ENCODE measurements at regions not wholly inside any gene's neighbourhood (a gene's known extent, or its start where the extent isn't known, plus 50 kb on each side); places are given as distances from the start of the nearest gene placed in this dataset.
"Not testable (repeated sequence)": the region's sequence is repeated elsewhere in the genome, so short reads cannot be mapped to it uniquely, and the experiment has no call there.

DNA sequence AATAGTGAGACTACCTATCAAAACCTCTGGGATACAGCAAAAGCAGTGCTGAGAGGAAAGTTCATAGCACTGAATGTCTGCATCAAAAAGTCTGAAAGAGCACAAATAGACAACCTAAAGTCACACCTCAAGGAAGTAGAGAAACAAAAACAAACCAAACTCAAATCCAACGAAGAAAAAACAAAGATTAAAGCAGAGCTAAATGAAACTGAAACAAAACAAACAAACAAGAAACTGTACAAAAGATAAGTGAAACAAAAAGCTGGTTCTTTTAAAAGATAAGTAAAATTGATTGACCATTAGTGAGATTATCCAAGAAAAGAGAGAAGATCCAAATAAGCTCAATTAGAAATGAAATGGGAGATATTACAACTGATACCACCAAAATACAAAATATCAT, 378.3 kb upstream of the NDST4 start:
- Histone ChIP-seq H3K4me1 (ENCODE audit: insufficient read depth) (no peaks in the 10 kb centered on the region), H3K4me3 (no peak overlapping the region), H3K79me2 (ENCODE audit: insufficient read depth) (no peaks in the 10 kb centered on the region), H3K27me3 (replicated peaks; ENCODE audit: insufficient read depth) (no peaks in the 10 kb centered on the region), H3K9ac (no peak overlapping the region), H3K27ac (no peak overlapping the region), H3K36me3 (ENCODE audit: low read depth) (no peaks in the 10 kb centered on the region), H4K20me1 (ENCODE audit: insufficient read depth) (no peaks in the 10 kb centered on the region), H3K4me2 (ENCODE audit: unreplicated experiment) (no peak overlapping the region), H2AFZ (no peak overlapping the region), H3K9me2 (ENCODE audit: insufficient read depth) (no peaks in the 10 kb centered on the region), H3K9me3 (ENCODE audit: low read depth) (no peaks in the 10 kb centered on the region), H3F3A (ENCODE audit: insufficient read depth) (no peaks in the 10 kb centered on the region)
- DNase-seq = no peak
- in situ Hi-C loops (cut with MboI) = no loop called here
- TF ChIP-seq EZH2phosphoT487 (IDR thresholded peaks at IDR 0.05; ENCODE audit: insufficient read depth, low read depth) (no peak), EZH2 (IDR thresholded peaks at IDR 0.05; ENCODE audit: insufficient read depth, poor library complexity, severe bottlenecking) (no peak)
- 13 to 17% methylated on average over 1 of the region's 1 CpG for WGBS, 2 experiments (ENCODE audit: low coverage in 1 of 2, low lambda C conversion rate in 2 of 2, missing lambda C conversion rate in 2 of 2)

- no peaks in the 10 kb centered on the region for H3K27me3 ChIP-seq (replicated peaks; ENCODE audit: insufficient read depth)
- 26 to 48% methylated on average over 2 of the region's 2 CpGs for WGBS, 2 experiments (ENCODE audit: low coverage in 1 of 2, low lambda C conversion rate in 2 of 2, missing lambda C conversion rate in 2 of 2)
- in situ Hi-C loops (cut with MboI) = no loop called here
- no peaks in the 10 kb centered on the region for H3K9me3 ChIP-seq (ENCODE audit: low read depth)
- TF ChIP-seq EZH2 (IDR thresholded peaks at IDR 0.05; ENCODE audit: insufficient read depth, poor library complexity, severe bottlenecking) (no peak), EZH2phosphoT487 (IDR thresholded peaks at IDR 0.05; ENCODE audit: insufficient read depth, low read depth) (no peak)
- no peaks in the 10 kb centered on the region for H3K4me1 ChIP-seq (ENCODE audit: insufficient read depth)
- H3K4me3 ChIP-seq = no peak overlapping the region
- H3K9me2 ChIP-seq (ENCODE audit: insufficient read depth) = no peaks in the 10 kb centered on the region
- no peak overlapping the region for H2AFZ ChIP-seq
- H3K79me2 ChIP-seq (ENCODE audit: insufficient read depth) = no peaks in the 10 kb centered on the region
- DNase-seq = no peak
- H3K4me2 ChIP-seq (ENCODE audit: unreplicated experiment) = no peak overlapping the region
- no peak overlapping the region for H3K27ac ChIP-seq
- no peaks in the 10 kb centered on the region for H3F3A ChIP-seq (ENCODE audit: insufficient read depth)
- no peak overlapping the region for H3K9ac ChIP-seq
- H4K20me1 ChIP-seq (ENCODE audit: insufficient read depth) = no peaks in the 10 kb centered on the region
- H3K36me3 ChIP-seq (ENCODE audit: low read depth) = no peaks in the 10 kb centered on the region
These were observed 375.9 kb upstream of the NDST4 start for GRCh38 chr4:115489279-115489678.

DNA sequence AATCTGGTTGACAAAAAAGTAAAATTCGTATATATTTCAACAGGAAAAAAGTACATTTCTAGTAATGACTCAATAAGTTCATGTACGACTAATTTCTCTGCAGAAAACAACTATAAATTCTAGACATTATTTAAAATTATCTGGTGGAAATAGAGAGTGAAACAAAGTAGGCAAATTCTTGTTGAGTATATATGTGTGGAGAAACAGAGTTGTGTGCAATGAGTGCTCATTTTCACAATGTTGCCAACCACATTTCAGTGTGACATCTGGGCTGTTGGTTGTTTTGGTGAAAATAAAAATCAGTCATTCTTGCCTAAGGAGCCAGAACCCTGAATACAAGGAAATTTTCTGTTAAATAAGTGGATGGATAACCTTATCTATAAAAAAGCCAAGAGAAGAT, 372.0 kb upstream of the NDST4 start:
- in situ Hi-C loops (cut with MboI) = no loop called here
- Histone ChIP-seq H3K4me3 (no peak overlapping the region), H3K4me2 (ENCODE audit: unreplicated experiment) (no peak overlapping the region), H2AFZ (no peak overlapping the region), H3K79me2 (ENCODE audit: insufficient read depth) (no peaks in the 10 kb centered on the region), H3K9ac (no peak overlapping the region), H4K20me1 (ENCODE audit: insufficient read depth) (no peaks in the 10 kb centered on the region), H3K9me2 (ENCODE audit: insufficient read depth) (no peaks in the 10 kb centered on the region), H3K27ac (no peak overlapping the region), H3K36me3 (ENCODE audit: low read depth) (no peaks in the 10 kb centered on the region), H3K27me3 (replicated peaks; ENCODE audit: insufficient read depth) (no peaks in the 10 kb centered on the region), H3K4me1 (ENCODE audit: insufficient read depth) (no peaks in the 10 kb centered on the region), H3F3A (ENCODE audit: insufficient read depth) (no peaks in the 10 kb centered on the region), H3K9me3 (ENCODE audit: low read depth) (no peaks in the 10 kb centered on the region)
- no peak for DNase-seq
- TF ChIP-seq EZH2phosphoT487 (IDR thresholded peaks at IDR 0.05; ENCODE audit: insufficient read depth, low read depth) = no peak
- TF ChIP-seq EZH2 (IDR thresholded peaks at IDR 0.05; ENCODE audit: insufficient read depth, poor library complexity, severe bottlenecking) = no peak
- 44 to 46% methylated on average over 2 of the region's 2 CpGs for WGBS, 2 experiments (ENCODE audit: low coverage in 1 of 2, low lambda C conversion rate in 2 of 2, missing lambda C conversion rate in 2 of 2)

- TF ChIP-seq EZH2phosphoT487 (IDR thresholded peaks at IDR 0.05; ENCODE audit: insufficient read depth, low read depth) (no peak), EZH2 (IDR thresholded peaks at IDR 0.05; ENCODE audit: insufficient read depth, poor library complexity, severe bottlenecking) (no peak)
- Histone ChIP-seq H3K9me2 (ENCODE audit: insufficient read depth) (no peaks in the 10 kb centered on the region), H3K79me2 (ENCODE audit: insufficient read depth) (no peaks in the 10 kb centered on the region), H2AFZ (no peak overlapping the region), H3K9ac (no peak overlapping the region), H4K20me1 (ENCODE audit: insufficient read depth) (no peaks in the 10 kb centered on the region), H3F3A (ENCODE audit: insufficient read depth) (no peaks in the 10 kb centered on the region), H3K36me3 (ENCODE audit: low read depth) (no peaks in the 10 kb centered on the region), H3K9me3 (ENCODE audit: low read depth) (no peaks in the 10 kb centered on the region), H3K4me3 (no peak overlapping the region), H3K27me3 (replicated peaks; ENCODE audit: insufficient read depth) (no peaks in the 10 kb centered on the region), H3K4me1 (ENCODE audit: insufficient read depth) (no peaks in the 10 kb centered on the region), H3K27ac (no peak overlapping the region), H3K4me2 (ENCODE audit: unreplicated experiment) (no peak overlapping the region)
- no peak for DNase-seq
- in situ Hi-C loops (cut with MboI) = no loop called here
- WGBS, 2 experiments (ENCODE audit: low coverage in 1 of 2, low lambda C conversion rate in 2 of 2, missing lambda C conversion rate in 2 of 2) = 48 to 57% methylated on average over 4 of the region's 4 CpGs
These were observed 371.1 kb upstream of the NDST4 start for GRCh38 chr4:115484479-115484878.

DNA sequence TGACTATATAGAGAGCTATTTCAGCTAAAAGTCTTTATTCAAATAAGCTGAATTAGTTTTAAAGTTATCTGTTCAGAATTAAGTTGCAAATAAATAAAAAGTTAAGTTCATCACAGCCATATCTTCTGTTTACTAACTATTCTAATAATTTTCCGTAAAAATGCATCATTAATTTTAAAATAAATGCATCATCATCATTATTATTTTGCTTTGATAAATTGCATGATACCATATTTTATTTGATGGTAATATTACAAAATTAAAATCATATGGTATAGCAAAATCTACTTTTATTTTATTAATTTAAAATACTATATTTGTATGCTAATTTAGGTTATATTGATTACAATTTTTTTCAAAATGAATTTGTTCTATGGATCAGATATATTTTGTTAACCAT, 357.3 kb upstream of the NDST4 start:
- H4K20me1 ChIP-seq (ENCODE audit: insufficient read depth) = no peaks in the 10 kb centered on the region
- in situ Hi-C loops (cut with MboI) = no loop called here
- H3K79me2 ChIP-seq (ENCODE audit: insufficient read depth) = no peaks in the 10 kb centered on the region
- H3K27ac ChIP-seq = no peak overlapping the region
- no peak overlapping the region for H2AFZ ChIP-seq
- no peaks in the 10 kb centered on the region for H3K27me3 ChIP-seq (replicated peaks; ENCODE audit: insufficient read depth)
- 27 to 30% methylated on average over 1 of the region's 1 CpG for WGBS, 2 experiments (ENCODE audit: low coverage in 1 of 2, low lambda C conversion rate in 2 of 2, missing lambda C conversion rate in 2 of 2)
- H3K9me2 ChIP-seq (ENCODE audit: insufficient read depth) = no peaks in the 10 kb centered on the region
- no peak overlapping the region for H3K4me3 ChIP-seq
- H3K4me2 ChIP-seq (ENCODE audit: unreplicated experiment) = no peak overlapping the region
- no peaks in the 10 kb centered on the region for H3K36me3 ChIP-seq (ENCODE audit: low read depth)
- no peaks in the 10 kb centered on the region for H3K9me3 ChIP-seq (ENCODE audit: low read depth)
- no peaks in the 10 kb centered on the region for H3F3A ChIP-seq (ENCODE audit: insufficient read depth)
- no peaks in the 10 kb centered on the region for H3K4me1 ChIP-seq (ENCODE audit: insufficient read depth)
- DNase-seq = no peak
- no peak overlapping the region for H3K9ac ChIP-seq
- no peak for TF ChIP-seq EZH2phosphoT487 (IDR thresholded peaks at IDR 0.05; ENCODE audit: insufficient read depth, low read depth)
- TF ChIP-seq EZH2 (IDR thresholded peaks at IDR 0.05; ENCODE audit: insufficient read depth, poor library complexity, severe bottlenecking) = no peak

DNA sequence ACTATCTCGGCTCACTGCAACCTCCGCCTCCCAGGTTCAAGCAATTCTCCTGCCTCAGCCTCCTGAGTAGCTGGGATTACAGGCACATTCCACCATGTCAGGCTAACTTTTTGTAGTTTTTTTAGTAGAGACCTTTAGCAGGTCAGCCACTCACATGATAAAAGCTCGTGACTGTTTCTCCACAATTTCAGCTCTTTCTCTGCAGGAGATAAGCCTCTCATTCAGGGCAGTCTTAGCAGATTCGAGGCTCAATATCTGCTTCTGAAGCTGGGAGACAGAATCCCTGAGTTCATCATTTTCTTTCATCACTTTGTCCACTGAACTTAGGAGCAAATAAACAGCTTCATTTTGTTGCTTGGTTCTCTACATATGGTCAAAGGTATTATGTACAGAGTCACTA, 345.9 kb upstream of the NDST4 start:
- H3K9ac ChIP-seq; H3K27ac ChIP-seq; H3K4me1 ChIP-seq (ENCODE audit: insufficient read depth); H3F3A ChIP-seq (ENCODE audit: insufficient read depth); H3K4me3 ChIP-seq; H3K36me3 ChIP-seq (ENCODE audit: low read depth); H3K9me3 ChIP-seq (ENCODE audit: low read depth); in situ Hi-C loops (cut with MboI); H2AFZ ChIP-seq; DNase-seq; H4K20me1 ChIP-seq (ENCODE audit: insufficient read depth); H3K27me3 ChIP-seq (replicated peaks; ENCODE audit: insufficient read depth); H3K9me2 ChIP-seq (ENCODE audit: insufficient read depth); H3K4me2 ChIP-seq (ENCODE audit: unreplicated experiment); H3K79me2 ChIP-seq (ENCODE audit: insufficient read depth): not testable (repeated sequence)
- 23 to 28% methylated on average over 4 of the region's 4 CpGs for WGBS, 2 experiments (ENCODE audit: low coverage in 1 of 2, low lambda C conversion rate in 2 of 2, missing lambda C conversion rate in 2 of 2)

Data from GM23248 (cell line).